ENCODE measurements at regions not wholly inside any gene's neighbourhood (a gene's known extent, or its start where the extent isn't known, plus 50 kb on each side); places are given as distances from the start of the nearest gene placed in this dataset.

GRCh38 chr12:30840715-30841114 lies 85.8 kb upstream of the TSPAN11 start:
- DNase-seq (no peak), ATAC-seq (ENCODE audit: low read depth) (no peak)
- H4K20me1 ChIP-seq (ENCODE audit: control insufficient read depth, insufficient read depth, low read length, poor library complexity, severe bottlenecking): no peaks in the 10 kb centered on the region
- no peaks in the 10 kb centered on the region for H3K36me3 ChIP-seq (replicated peaks in 1 of 2; ENCODE audit: control extremely low read depth in 1 of 2, control insufficient read depth in 1 of 2, extremely low read depth in 1 of 2, insufficient read depth in 2 of 2, low read length in 1 of 2)
- no peak overlapping the region for H3K4me3 ChIP-seq (ENCODE audit: control extremely low read depth in 1 of 5, extremely low read depth in 1 of 5, insufficient read depth in 1 of 5, low read depth in 2 of 5, low read length in 4 of 5)
- POLR2A ChIA-PET: no interaction called here
- no peak for TF ChIP-seq CTCF (IDR thresholded peaks at IDR 0.05)
- H3K9me3 Mint-ChIP-seq (ENCODE audit: insufficient read depth): no peaks in the 10 kb centered on the region
- intact Hi-C loops (cut with micrococcal nuclease): no loop called here
- no peaks in the 10 kb centered on the region for H3K79me2 ChIP-seq (ENCODE audit: control insufficient read depth, insufficient read depth, low read length)
- H2AFZ ChIP-seq (ENCODE audit: insufficient read depth, low read depth, low read length, poor library complexity, severe bottlenecking): no peak overlapping the region
- H3K27ac ChIP-seq (ENCODE audit: low read length in 2 of 2): no peak overlapping the region
- no peaks in the 10 kb centered on the region for H3K4me1 Mint-ChIP-seq
- H3K27ac Mint-ChIP-seq: no peak overlapping the region
- H3K9me3 ChIP-seq (ENCODE audit: control extremely low read depth in 1 of 3, control insufficient read depth in 2 of 3, insufficient read depth in 1 of 3, low read length in 2 of 3): peaks cover 0 to 2% (median 0%) of the 10 kb centered on the region in 3 donors
- CTCF ChIA-PET: interaction anchor here (1.0 kb wide), 1 partner anchor 398 kb away, joined by 3 read pairs; no protein-coding TSS in a partner anchor
- H3K27me3 Mint-ChIP-seq: peaks cover 30% of the 10 kb centered on the region
- peaks cover 0 to 15% (median 0%) of the 10 kb centered on the region in 4 experiments for H3K27me3 ChIP-seq (replicated peaks in 1 of 4; ENCODE audit: control extremely low read depth in 1 of 4, control insufficient read depth in 3 of 4, insufficient read depth in 4 of 4, low read length in 3 of 4)
- no peak overlapping the region for H3K9ac ChIP-seq (ENCODE audit: low read length)
- H3K4me1 ChIP-seq (ENCODE audit: control insufficient read depth in 2 of 2, insufficient read depth in 2 of 2, low read length in 2 of 2): no peaks in the 10 kb centered on the region
- H3K4me2 ChIP-seq (replicated peaks; ENCODE audit: low read depth, low read length, poor library complexity, severe bottlenecking): no peak overlapping the region
- no peak overlapping the region for H3K4me3 Mint-ChIP-seq
- 97% methylated on average over 3 of the region's 3 CpGs for WGBS (ENCODE audit: insufficient coverage)

GRCh38 chr12:30839643-30840220 lies 85.0 kb upstream of the CAPRIN2 start:
- CTCF ChIA-PET: no interaction called here
- Histone ChIP-seq H3K9ac (ENCODE audit: low read length) (no peak overlapping the region), H3K9me3 (ENCODE audit: control extremely low read depth in 1 of 3, control insufficient read depth in 2 of 3, insufficient read depth in 1 of 3, low read length in 2 of 3) (peaks cover 0 to 2% (median 0%) of the 10 kb centered on the region in 3 donors), H4K20me1 (ENCODE audit: control insufficient read depth, insufficient read depth, low read length, poor library complexity, severe bottlenecking) (no peaks in the 10 kb centered on the region), H3K79me2 (ENCODE audit: control insufficient read depth, insufficient read depth, low read length) (no peaks in the 10 kb centered on the region), H3K27me3 (replicated peaks in 1 of 4; ENCODE audit: control extremely low read depth in 1 of 4, control insufficient read depth in 3 of 4, insufficient read depth in 4 of 4, low read length in 3 of 4) (peaks cover 0 to 17% (median 0%) of the 10 kb centered on the region in 4 experiments), H2AFZ (ENCODE audit: insufficient read depth, low read depth, low read length, poor library complexity, severe bottlenecking) (no peak overlapping the region), H3K4me2 (replicated peaks; ENCODE audit: low read depth, low read length, poor library complexity, severe bottlenecking) (no peak overlapping the region), H3K27ac (ENCODE audit: low read length in 2 of 2) (no peak overlapping the region), H3K36me3 (replicated peaks in 1 of 2; ENCODE audit: control extremely low read depth in 1 of 2, control insufficient read depth in 1 of 2, extremely low read depth in 1 of 2, insufficient read depth in 2 of 2, low read length in 1 of 2) (no peaks in the 10 kb centered on the region), H3K4me1 (ENCODE audit: control insufficient read depth in 2 of 2, insufficient read depth in 2 of 2, low read length in 2 of 2) (no peaks in the 10 kb centered on the region), H3K4me3 (ENCODE audit: control extremely low read depth in 1 of 5, extremely low read depth in 1 of 5, insufficient read depth in 1 of 5, low read depth in 2 of 5, low read length in 4 of 5) (no peak overlapping the region)
- no peak overlapping the region for H3K27ac Mint-ChIP-seq
- WGBS (ENCODE audit: insufficient coverage): 83% methylated on average over 6 of the region's 7 CpGs
- ATAC-seq (ENCODE audit: low read depth) (no peak), DNase-seq (no peak)
- H3K4me3 Mint-ChIP-seq: no peak overlapping the region
- POLR2A ChIA-PET: no interaction called here
- intact Hi-C loops (cut with micrococcal nuclease): no loop called here
- TF ChIP-seq CTCF (IDR thresholded peaks at IDR 0.05): no peak
- H3K27me3 Mint-ChIP-seq: peaks cover 39% of the 10 kb centered on the region
- no peaks in the 10 kb centered on the region for H3K4me1 Mint-ChIP-seq
- H3K9me3 Mint-ChIP-seq (ENCODE audit: insufficient read depth): no peaks in the 10 kb centered on the region

Data from B cell (primary cell).